ENCODE measurements at regions not wholly inside any gene's neighbourhood (a gene's known extent, or its start where the extent isn't known, plus 50 kb on each side); places are given as distances from the start of the nearest gene placed in this dataset.

DNA sequence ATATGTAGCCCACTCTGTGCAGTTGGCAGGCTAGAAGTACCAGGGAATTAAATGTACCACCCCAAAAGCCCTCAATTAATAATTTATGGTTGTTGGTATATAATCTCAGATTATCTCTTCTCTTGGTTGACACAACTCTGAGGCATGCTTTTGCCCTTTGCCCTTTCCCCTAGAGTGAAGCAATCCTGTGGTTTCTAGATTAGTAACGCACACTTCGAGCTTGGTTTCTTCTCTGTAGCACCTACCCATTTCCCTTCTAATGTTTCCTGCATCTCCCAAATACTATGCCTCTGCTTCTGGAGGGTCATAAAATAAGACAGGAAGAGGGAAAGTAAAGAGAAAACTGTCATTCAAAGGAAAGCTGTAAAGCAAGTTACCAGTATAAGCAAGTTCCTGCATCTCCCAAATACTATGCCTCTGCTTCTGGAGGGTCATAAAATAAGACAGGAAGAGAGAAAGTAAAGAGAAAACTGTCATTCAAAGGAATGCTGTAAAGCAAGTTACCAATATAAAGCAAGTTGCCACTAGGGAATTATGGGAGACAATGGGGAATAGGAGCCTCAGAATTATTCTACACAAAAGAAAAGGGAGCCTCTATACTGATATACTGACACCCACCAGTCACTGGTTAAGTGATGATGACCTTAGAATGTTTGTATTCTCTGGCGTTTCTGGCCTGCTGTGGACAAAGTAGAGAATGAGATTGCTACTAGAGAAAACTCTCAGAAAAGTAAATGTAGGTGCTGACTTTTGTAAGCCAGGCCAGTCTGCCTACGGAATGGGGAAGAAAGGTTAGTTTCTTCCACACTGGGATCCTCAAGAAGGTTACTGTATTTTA is 862.6 kb upstream of the MAN1A1 start:
- DNase-seq (ENCODE audit: low spot score) (no peak), ATAC-seq (no peak)
- no peak overlapping the region for H3K4me3 Mint-ChIP-seq
- no peak overlapping the region for H3K4me2 ChIP-seq
- H3K27me3 ChIP-seq (ENCODE audit: insufficient read depth) = no peaks in the 10 kb centered on the region
- H3K4me3 ChIP-seq = no peak overlapping the region
- no peaks in the 10 kb centered on the region for H3K36me3 Mint-ChIP-seq (ENCODE audit: low read depth)
- no peak overlapping the region for H2AFZ ChIP-seq
- no peaks in the 10 kb centered on the region for H3K4me1 ChIP-seq (ENCODE audit: insufficient read depth)
- H3K27ac ChIP-seq (ENCODE audit: low read depth) = no peak overlapping the region
- no peaks in the 10 kb centered on the region for H3F3A ChIP-seq (replicated peaks; ENCODE audit: low read depth)
- H3K9me3 Mint-ChIP-seq = no peaks in the 10 kb centered on the region
- no peaks in the 10 kb centered on the region for H3K9me2 ChIP-seq (ENCODE audit: insufficient read depth)
- no peaks in the 10 kb centered on the region for H3K36me3 ChIP-seq (ENCODE audit: insufficient read depth)
- peak overlapping the region; percentile 44; the same call in 1 of the 2 replicates for H3K27ac Mint-ChIP-seq
- no peaks in the 10 kb centered on the region for H3K79me2 ChIP-seq (replicated peaks; ENCODE audit: insufficient read depth)
- peaks cover 4% of the 10 kb centered on the region; the same call in 2 of the 3 replicates for H3K4me1 Mint-ChIP-seq
- TF ChIP-seq ZNF462 (CRISPR knock-in tag; IDR thresholded peaks at IDR 0.05) (no peak), EZH2 (IDR thresholded peaks at IDR 0.05; ENCODE audit: low read depth, unreplicated experiment) (no peak), EZH2phosphoT487 (IDR thresholded peaks at IDR 0.05; ENCODE audit: unreplicated experiment) (no peak), CREB1 (CRISPR knock-in tag; IDR thresholded peaks at IDR 0.05; ENCODE audit: low read depth) (no peak), NANOG (IDR thresholded peaks at IDR 0.05; ENCODE audit: borderline replicate concordance) (no peak)
- TF ChIP-seq, protein P1, sequence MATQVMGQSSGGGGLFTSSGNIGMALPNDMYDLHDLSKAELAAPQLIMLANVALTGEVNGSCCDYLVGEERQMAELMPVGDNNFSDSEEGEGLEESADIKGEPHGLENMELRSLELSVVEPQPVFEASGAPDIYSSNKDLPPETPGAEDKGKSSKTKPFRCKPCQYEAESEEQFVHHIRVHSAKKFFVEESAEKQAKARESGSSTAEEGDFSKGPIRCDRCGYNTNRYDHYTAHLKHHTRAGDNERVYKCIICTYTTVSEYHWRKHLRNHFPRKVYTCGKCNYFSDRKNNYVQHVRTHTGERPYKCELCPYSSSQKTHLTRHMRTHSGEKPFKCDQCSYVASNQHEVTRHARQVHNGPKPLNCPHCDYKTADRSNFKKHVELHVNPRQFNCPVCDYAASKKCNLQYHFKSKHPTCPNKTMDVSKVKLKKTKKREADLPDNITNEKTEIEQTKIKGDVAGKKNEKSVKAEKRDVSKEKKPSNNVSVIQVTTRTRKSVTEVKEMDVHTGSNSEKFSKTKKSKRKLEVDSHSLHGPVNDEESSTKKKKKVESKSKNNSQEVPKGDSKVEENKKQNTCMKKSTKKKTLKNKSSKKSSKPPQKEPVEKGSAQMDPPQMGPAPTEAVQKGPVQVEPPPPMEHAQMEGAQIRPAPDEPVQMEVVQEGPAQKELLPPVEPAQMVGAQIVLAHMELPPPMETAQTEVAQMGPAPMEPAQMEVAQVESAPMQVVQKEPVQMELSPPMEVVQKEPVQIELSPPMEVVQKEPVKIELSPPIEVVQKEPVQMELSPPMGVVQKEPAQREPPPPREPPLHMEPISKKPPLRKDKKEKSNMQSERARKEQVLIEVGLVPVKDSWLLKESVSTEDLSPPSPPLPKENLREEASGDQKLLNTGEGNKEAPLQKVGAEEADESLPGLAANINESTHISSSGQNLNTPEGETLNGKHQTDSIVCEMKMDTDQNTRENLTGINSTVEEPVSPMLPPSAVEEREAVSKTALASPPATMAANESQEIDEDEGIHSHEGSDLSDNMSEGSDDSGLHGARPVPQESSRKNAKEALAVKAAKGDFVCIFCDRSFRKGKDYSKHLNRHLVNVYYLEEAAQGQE (IDR thresholded peaks at IDR 0.05; ENCODE audit: unreplicated experiment) = no peak
- TF ChIP-seq, protein P2, sequence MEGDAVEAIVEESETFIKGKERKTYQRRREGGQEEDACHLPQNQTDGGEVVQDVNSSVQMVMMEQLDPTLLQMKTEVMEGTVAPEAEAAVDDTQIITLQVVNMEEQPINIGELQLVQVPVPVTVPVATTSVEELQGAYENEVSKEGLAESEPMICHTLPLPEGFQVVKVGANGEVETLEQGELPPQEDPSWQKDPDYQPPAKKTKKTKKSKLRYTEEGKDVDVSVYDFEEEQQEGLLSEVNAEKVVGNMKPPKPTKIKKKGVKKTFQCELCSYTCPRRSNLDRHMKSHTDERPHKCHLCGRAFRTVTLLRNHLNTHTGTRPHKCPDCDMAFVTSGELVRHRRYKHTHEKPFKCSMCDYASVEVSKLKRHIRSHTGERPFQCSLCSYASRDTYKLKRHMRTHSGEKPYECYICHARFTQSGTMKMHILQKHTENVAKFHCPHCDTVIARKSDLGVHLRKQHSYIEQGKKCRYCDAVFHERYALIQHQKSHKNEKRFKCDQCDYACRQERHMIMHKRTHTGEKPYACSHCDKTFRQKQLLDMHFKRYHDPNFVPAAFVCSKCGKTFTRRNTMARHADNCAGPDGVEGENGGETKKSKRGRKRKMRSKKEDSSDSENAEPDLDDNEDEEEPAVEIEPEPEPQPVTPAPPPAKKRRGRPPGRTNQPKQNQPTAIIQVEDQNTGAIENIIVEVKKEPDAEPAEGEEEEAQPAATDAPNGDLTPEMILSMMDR (conservative IDR thresholded peaks at IDR 0.05; ENCODE audit: low read depth in 2 of 2) = no peak
- no peaks in the 10 kb centered on the region for H4K20me1 ChIP-seq (replicated peaks; ENCODE audit: insufficient read depth)
- H3K27me3 Mint-ChIP-seq (ENCODE audit: insufficient read depth, low read depth, poor library complexity) = no peaks in the 10 kb centered on the region
